ENCODE measurements at regions not wholly inside any gene's neighbourhood (a gene's known extent, or its start where the extent isn't known, plus 50 kb on each side); places are given as distances from the start of the nearest gene placed in this dataset.
A peak's percentile ranks its signal among the peaks of the same experiment; 100 is the strongest.

- no peak for TF ChIP-seq CTCF (IDR thresholded peaks at IDR 0.05; ENCODE audit: unreplicated experiment)
- Mint-ChIP-seq H3K27me3 (ENCODE audit: insufficient read depth, unreplicated experiment) (no peaks in the 10 kb centered on the region), H3K4me1 (ENCODE audit: insufficient read depth, unreplicated experiment) (peaks cover 13% of the 10 kb centered on the region), H3K4me3 (ENCODE audit: unreplicated experiment) (no peak overlapping the region), H3K36me3 (ENCODE audit: insufficient read depth, unreplicated experiment) (no peaks in the 10 kb centered on the region), H3K9me3 (ENCODE audit: unreplicated experiment) (no peaks in the 10 kb centered on the region), H3K27ac (ENCODE audit: low read depth, unreplicated experiment) (no peak overlapping the region)
- intact Hi-C loops (cut with micrococcal nuclease), result no loop called here
- no TSS peak for BruUV-seq (replicated peaks)
- ChIA-PET CTCF (interaction anchor here (0.5 to 4.6 kb wide), 4 partner anchors 8 to 282 kb away, joined by 3 to 37 read pairs (median 4); no protein-coding TSS in a partner anchor), POLR2A (no interaction called here)
- no peak for DNase-seq (ENCODE audit: unreplicated experiment)
These were observed 52.5 kb upstream of the VSTM5 start for GRCh38 chr11:93902921-93903320.

GRCh38 chr11:93903989-93904388 lies 53.6 kb upstream of the VSTM5 start:
- no TSS peak for BruUV-seq (replicated peaks)
- CTCF ChIA-PET, result interaction anchor here (0.6 to 4.6 kb wide), 6 partner anchors 9 to 601 kb away, joined by 3 to 37 read pairs (median 6); no protein-coding TSS in a partner anchor
- POLR2A ChIA-PET, result interaction anchor here (2.0 kb wide), 1 partner anchor 9 kb away, joined by 5 read pairs; no protein-coding TSS in a partner anchor
- TF ChIP-seq CTCF (IDR thresholded peaks at IDR 0.05; ENCODE audit: unreplicated experiment), result no peak
- DNase-seq (ENCODE audit: unreplicated experiment), result no peak
- no peaks in the 10 kb centered on the region for H3K9me3 Mint-ChIP-seq (ENCODE audit: unreplicated experiment)
- H3K4me3 Mint-ChIP-seq (ENCODE audit: unreplicated experiment), result no peak overlapping the region
- H3K27me3 Mint-ChIP-seq (ENCODE audit: insufficient read depth, unreplicated experiment), result no peaks in the 10 kb centered on the region
- H3K4me1 Mint-ChIP-seq (ENCODE audit: insufficient read depth, unreplicated experiment), result peaks cover 23% of the 10 kb centered on the region
- H3K36me3 Mint-ChIP-seq (ENCODE audit: insufficient read depth, unreplicated experiment), result no peaks in the 10 kb centered on the region
- no peak overlapping the region for H3K27ac Mint-ChIP-seq (ENCODE audit: low read depth, unreplicated experiment)
- intact Hi-C loops (cut with micrococcal nuclease), result no loop called here

- Mint-ChIP-seq H3K4me1 (ENCODE audit: insufficient read depth, unreplicated experiment) (peaks cover 24% of the 10 kb centered on the region), H3K27ac (ENCODE audit: low read depth, unreplicated experiment) (no peak overlapping the region), H3K9me3 (ENCODE audit: unreplicated experiment) (no peaks in the 10 kb centered on the region), H3K36me3 (ENCODE audit: insufficient read depth, unreplicated experiment) (no peaks in the 10 kb centered on the region), H3K27me3 (ENCODE audit: insufficient read depth, unreplicated experiment) (no peaks in the 10 kb centered on the region), H3K4me3 (ENCODE audit: unreplicated experiment) (no peak overlapping the region)
- intact Hi-C loops (cut with micrococcal nuclease), result no loop called here
- TF ChIP-seq CTCF (IDR thresholded peaks at IDR 0.05; ENCODE audit: unreplicated experiment), result no peak
- POLR2A ChIA-PET, result interaction anchor here (0.6 to 2.0 kb wide), 2 partner anchors 9 to 50 kb away, joined by 3 to 5 read pairs; no protein-coding TSS in a partner anchor
- no peak for DNase-seq (ENCODE audit: unreplicated experiment)
- CTCF ChIA-PET, result interaction anchor here (0.6 to 4.6 kb wide), 8 partner anchors 10 to 877 kb away, joined by 3 to 37 read pairs (median 6); no protein-coding TSS in a partner anchor
- BruUV-seq (replicated peaks), result no TSS peak
These were observed 54.3 kb upstream of the VSTM5 start for GRCh38 chr11:93904716-93905115.

- no peaks in the 10 kb centered on the region for H3K9me3 Mint-ChIP-seq (ENCODE audit: unreplicated experiment)
- no peaks in the 10 kb centered on the region for H3K36me3 Mint-ChIP-seq (ENCODE audit: insufficient read depth, unreplicated experiment)
- TF ChIP-seq CTCF (IDR thresholded peaks at IDR 0.05; ENCODE audit: unreplicated experiment), result no peak
- no TSS peak for BruUV-seq (replicated peaks)
- intact Hi-C loops (cut with micrococcal nuclease), result no loop called here
- ChIA-PET CTCF (interaction anchor here (0.7 to 4.6 kb wide), 6 partner anchors 10 to 588 kb away, joined by 3 to 37 read pairs (median 6); partner anchors contain the start of genes ANKRD49 and MRE11), POLR2A (interaction anchor here (1.1 to 2.0 kb wide), 2 partner anchors 10 to 54 kb away, joined by 3 to 5 read pairs; no protein-coding TSS in a partner anchor)
- no peak overlapping the region for H3K27ac Mint-ChIP-seq (ENCODE audit: low read depth, unreplicated experiment)
- peak; percentile 44 for DNase-seq (ENCODE audit: unreplicated experiment)
- H3K4me3 Mint-ChIP-seq (ENCODE audit: unreplicated experiment), result no peak overlapping the region
- H3K4me1 Mint-ChIP-seq (ENCODE audit: insufficient read depth, unreplicated experiment), result peaks cover 24% of the 10 kb centered on the region
- H3K27me3 Mint-ChIP-seq (ENCODE audit: insufficient read depth, unreplicated experiment), result no peaks in the 10 kb centered on the region
These were observed 55.0 kb upstream of the VSTM5 start for GRCh38 chr11:93905384-93905783.

Data from MCF 10A (cell line).